Testis (tissue), 2 donors: ENCODE measurements at regions not wholly inside any gene's neighbourhood (a gene's known extent, or its start where the extent isn't known, plus 50 kb on each side); places are given as distances from the start of the nearest gene placed in this dataset.

Source experiments
- POLR2A ChIP-seq: fragments of 450-650 bp; IDR thresholded peaks from one replicate; pipeline ENCODE4 v1.6.1; 2017; ENCODE audit warnings: antibody characterized with exemption, mild to moderate bottlenecking, moderate library complexity
- TF ChIP-seq, protein P1 (sequence below), 3 experiments: fragments of 450-650 bp in 2 of 3; fragments of 200-600 bp in 1 of 3; sonication (generic) in 1 of 3; IDR thresholded peaks; one replicate each; pipeline ENCODE4 v1.5.1; 2016 to 2019; ENCODE audit warnings: antibody characterized with exemption in 3 of 3, mild to moderate bottlenecking in 2 of 3, moderate library complexity in 1 of 3

DNA sequence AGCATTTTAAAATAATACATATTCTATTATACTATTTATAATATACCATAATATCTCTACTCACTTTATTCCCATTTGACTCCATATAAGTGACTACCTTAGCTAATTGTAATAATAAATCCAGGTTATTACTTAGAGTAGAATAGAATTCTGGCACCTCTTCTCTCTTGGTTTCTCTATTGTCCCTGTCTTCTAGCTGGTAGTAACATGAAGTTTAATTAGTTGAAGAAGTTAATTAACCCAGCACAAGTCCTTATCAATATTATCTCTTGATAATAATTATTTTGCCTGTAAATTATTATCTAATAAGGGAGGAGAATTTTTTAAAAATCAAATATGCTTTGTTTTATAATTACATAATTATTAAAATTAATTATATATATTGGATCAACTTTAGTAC is 1571.2 kb upstream of the PRR20A start:
- TF ChIP-seq, protein P1, sequence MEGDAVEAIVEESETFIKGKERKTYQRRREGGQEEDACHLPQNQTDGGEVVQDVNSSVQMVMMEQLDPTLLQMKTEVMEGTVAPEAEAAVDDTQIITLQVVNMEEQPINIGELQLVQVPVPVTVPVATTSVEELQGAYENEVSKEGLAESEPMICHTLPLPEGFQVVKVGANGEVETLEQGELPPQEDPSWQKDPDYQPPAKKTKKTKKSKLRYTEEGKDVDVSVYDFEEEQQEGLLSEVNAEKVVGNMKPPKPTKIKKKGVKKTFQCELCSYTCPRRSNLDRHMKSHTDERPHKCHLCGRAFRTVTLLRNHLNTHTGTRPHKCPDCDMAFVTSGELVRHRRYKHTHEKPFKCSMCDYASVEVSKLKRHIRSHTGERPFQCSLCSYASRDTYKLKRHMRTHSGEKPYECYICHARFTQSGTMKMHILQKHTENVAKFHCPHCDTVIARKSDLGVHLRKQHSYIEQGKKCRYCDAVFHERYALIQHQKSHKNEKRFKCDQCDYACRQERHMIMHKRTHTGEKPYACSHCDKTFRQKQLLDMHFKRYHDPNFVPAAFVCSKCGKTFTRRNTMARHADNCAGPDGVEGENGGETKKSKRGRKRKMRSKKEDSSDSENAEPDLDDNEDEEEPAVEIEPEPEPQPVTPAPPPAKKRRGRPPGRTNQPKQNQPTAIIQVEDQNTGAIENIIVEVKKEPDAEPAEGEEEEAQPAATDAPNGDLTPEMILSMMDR (IDR thresholded peaks at IDR 0.05): no peak
- TF ChIP-seq POLR2A: no peak
